ENCODE measurements at regions not wholly inside any gene's neighbourhood (a gene's known extent, or its start where the extent isn't known, plus 50 kb on each side); places are given as distances from the start of the nearest gene placed in this dataset.

DNA sequence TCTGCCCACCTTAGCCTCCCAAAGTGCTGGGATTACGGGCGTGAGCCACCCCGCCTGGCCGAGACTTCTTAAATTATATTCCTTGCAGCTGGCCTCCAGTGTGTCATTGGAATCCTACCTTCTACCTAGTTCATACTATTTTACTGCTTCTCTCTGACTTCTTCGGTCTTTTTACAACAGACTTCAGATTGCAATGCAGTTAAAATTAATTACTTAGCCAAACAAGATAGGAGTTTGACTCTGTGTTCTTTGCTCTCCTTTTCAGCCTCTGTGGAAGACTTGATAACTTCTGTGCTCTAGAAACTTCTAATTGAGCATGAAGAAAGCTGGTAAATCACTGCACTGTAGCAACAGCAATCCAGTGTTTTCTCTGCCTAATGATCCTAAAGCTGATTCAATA is 199.5 kb downstream of the GASK1B start:
- Histone ChIP-seq H4K20me1 (ENCODE audit: insufficient read depth, low read length, poor library complexity, severe bottlenecking) (no peaks in the 10 kb centered on the region), H3K4me3 (ENCODE audit: low read length, poor library complexity, severe bottlenecking) (no peak overlapping the region), H3K27me3 (ENCODE audit: insufficient read depth, low read length, poor library complexity, severe bottlenecking) (no peaks in the 10 kb centered on the region), H3K9me2 (replicated peaks; ENCODE audit: low read depth, low read length) (no peaks in the 10 kb centered on the region), H3F3A (ENCODE audit: low read depth) (no peaks in the 10 kb centered on the region), H3K4me1 (ENCODE audit: insufficient read depth, low read length, poor library complexity, severe bottlenecking) (no peaks in the 10 kb centered on the region), H3K36me3 (ENCODE audit: insufficient read depth, low read length) (no peaks in the 10 kb centered on the region), H3K9ac (ENCODE audit: low read depth, low read length, poor library complexity, severe bottlenecking) (no peak overlapping the region), H2AFZ (ENCODE audit: low read length) (no peak overlapping the region), H3K4me2 (ENCODE audit: low read depth, low read length, poor library complexity, severe bottlenecking) (no peak overlapping the region), H3K9me3 (ENCODE audit: insufficient read depth, low read depth, low read length) (no peaks in the 10 kb centered on the region), H3K79me2 (ENCODE audit: insufficient read depth, low read length) (no peaks in the 10 kb centered on the region)
- TF ChIP-seq EZH2phosphoT487 (IDR thresholded peaks at IDR 0.05; ENCODE audit: borderline replicate concordance), result no peak
- TF ChIP-seq, protein P1, sequence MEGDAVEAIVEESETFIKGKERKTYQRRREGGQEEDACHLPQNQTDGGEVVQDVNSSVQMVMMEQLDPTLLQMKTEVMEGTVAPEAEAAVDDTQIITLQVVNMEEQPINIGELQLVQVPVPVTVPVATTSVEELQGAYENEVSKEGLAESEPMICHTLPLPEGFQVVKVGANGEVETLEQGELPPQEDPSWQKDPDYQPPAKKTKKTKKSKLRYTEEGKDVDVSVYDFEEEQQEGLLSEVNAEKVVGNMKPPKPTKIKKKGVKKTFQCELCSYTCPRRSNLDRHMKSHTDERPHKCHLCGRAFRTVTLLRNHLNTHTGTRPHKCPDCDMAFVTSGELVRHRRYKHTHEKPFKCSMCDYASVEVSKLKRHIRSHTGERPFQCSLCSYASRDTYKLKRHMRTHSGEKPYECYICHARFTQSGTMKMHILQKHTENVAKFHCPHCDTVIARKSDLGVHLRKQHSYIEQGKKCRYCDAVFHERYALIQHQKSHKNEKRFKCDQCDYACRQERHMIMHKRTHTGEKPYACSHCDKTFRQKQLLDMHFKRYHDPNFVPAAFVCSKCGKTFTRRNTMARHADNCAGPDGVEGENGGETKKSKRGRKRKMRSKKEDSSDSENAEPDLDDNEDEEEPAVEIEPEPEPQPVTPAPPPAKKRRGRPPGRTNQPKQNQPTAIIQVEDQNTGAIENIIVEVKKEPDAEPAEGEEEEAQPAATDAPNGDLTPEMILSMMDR (conservative IDR thresholded peaks at IDR 0.05; ENCODE audit: low read length), result no peak

DNA sequence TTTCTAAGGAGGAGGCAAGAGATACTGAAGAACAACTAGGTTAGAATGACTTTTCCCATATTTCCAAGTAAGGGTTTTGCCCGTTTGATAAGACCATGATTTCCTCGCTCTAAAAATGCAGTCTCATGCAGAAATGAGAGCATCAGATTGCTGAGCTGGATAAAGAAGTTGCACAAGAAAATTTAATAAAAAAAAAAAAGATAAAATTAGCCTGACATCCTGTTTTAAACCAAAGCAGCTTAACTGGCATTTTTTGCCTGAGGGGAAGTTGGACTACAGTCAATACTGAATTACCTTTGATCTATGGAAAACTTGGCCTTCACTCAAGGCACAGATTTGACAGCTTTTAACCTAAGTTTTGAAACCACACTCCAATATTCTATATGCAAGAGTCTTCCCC is 208.4 kb downstream of the GASK1B start:
- H3K4me2 ChIP-seq (ENCODE audit: low read depth, low read length, poor library complexity, severe bottlenecking), result no peak overlapping the region
- H3K79me2 ChIP-seq (ENCODE audit: insufficient read depth, low read length), result no peaks in the 10 kb centered on the region
- no peaks in the 10 kb centered on the region for H3K9me3 ChIP-seq (ENCODE audit: insufficient read depth, low read depth, low read length)
- no peak overlapping the region for H2AFZ ChIP-seq (ENCODE audit: low read length)
- H3K36me3 ChIP-seq (ENCODE audit: insufficient read depth, low read length), result no peaks in the 10 kb centered on the region
- no peaks in the 10 kb centered on the region for H3F3A ChIP-seq (ENCODE audit: low read depth)
- no peaks in the 10 kb centered on the region for H3K9me2 ChIP-seq (replicated peaks; ENCODE audit: low read depth, low read length)
- H3K9ac ChIP-seq (ENCODE audit: low read depth, low read length, poor library complexity, severe bottlenecking), result no peak overlapping the region
- TF ChIP-seq, protein P1 (conservative IDR thresholded peaks at IDR 0.05; ENCODE audit: low read length), result no peak
- TF ChIP-seq EZH2phosphoT487 (IDR thresholded peaks at IDR 0.05; ENCODE audit: borderline replicate concordance), result no peak
- no peaks in the 10 kb centered on the region for H3K27me3 ChIP-seq (ENCODE audit: insufficient read depth, low read length, poor library complexity, severe bottlenecking)
- no peaks in the 10 kb centered on the region for H3K4me1 ChIP-seq (ENCODE audit: insufficient read depth, low read length, poor library complexity, severe bottlenecking)
- no peaks in the 10 kb centered on the region for H4K20me1 ChIP-seq (ENCODE audit: insufficient read depth, low read length, poor library complexity, severe bottlenecking)
- no peak overlapping the region for H3K4me3 ChIP-seq (ENCODE audit: low read length, poor library complexity, severe bottlenecking)

DNA sequence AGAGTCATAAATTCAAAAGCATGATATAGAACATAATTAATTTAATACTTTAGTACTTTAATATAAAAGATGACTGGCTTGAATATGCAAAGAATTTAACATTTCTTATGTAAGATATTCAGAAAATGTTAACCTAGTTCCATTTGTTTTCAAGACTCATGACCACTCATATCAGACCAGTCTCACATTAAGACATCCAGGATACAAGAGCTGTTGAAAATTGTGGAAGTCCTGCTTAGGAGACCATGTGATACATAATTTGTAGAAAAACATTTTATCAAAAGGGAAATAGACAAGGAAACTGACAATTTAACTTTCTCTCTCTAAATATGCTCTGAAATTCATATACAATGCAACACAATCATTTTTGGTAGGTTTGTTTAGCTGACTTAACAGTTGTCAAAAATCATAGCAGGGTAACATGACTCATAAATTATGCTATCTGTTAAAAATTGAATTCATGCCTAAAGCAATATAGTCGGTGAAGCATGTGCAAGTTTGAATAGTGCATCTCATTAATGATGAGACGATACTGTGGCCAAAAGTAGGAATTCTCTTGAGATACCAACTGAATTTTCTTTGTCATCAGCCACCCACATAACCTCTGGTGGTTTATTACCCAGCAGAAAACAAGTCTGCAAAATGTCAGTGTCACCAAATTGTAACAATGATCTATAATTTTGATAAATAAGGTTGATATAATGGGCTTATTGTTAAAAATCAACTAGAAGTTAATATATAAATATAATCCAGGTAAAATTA is 211.4 kb downstream of the GASK1B start:
- Histone ChIP-seq H3K4me2 (ENCODE audit: low read depth, low read length, poor library complexity, severe bottlenecking) (no peak overlapping the region), H3K4me1 (ENCODE audit: insufficient read depth, low read length, poor library complexity, severe bottlenecking) (no peaks in the 10 kb centered on the region), H3K9me2 (replicated peaks; ENCODE audit: low read depth, low read length) (no peaks in the 10 kb centered on the region), H3K4me3 (ENCODE audit: low read length, poor library complexity, severe bottlenecking) (no peak overlapping the region), H3K9me3 (ENCODE audit: insufficient read depth, low read depth, low read length) (no peaks in the 10 kb centered on the region), H3K27me3 (ENCODE audit: insufficient read depth, low read length, poor library complexity, severe bottlenecking) (no peaks in the 10 kb centered on the region), H3K9ac (ENCODE audit: low read depth, low read length, poor library complexity, severe bottlenecking) (no peak overlapping the region), H3K36me3 (ENCODE audit: insufficient read depth, low read length) (no peaks in the 10 kb centered on the region), H3K79me2 (ENCODE audit: insufficient read depth, low read length) (no peaks in the 10 kb centered on the region), H2AFZ (ENCODE audit: low read length) (no peak overlapping the region), H3F3A (ENCODE audit: low read depth) (no peaks in the 10 kb centered on the region), H4K20me1 (ENCODE audit: insufficient read depth, low read length, poor library complexity, severe bottlenecking) (no peaks in the 10 kb centered on the region)
- TF ChIP-seq, protein P1 (conservative IDR thresholded peaks at IDR 0.05; ENCODE audit: low read length), result no peak
- TF ChIP-seq EZH2phosphoT487 (IDR thresholded peaks at IDR 0.05; ENCODE audit: borderline replicate concordance), result no peak

Data from Loucy (cell line).